HepG2 (cell line): ENCODE measurements at regions not wholly inside any gene's neighbourhood (a gene's known extent, or its start where the extent isn't known, plus 50 kb on each side); places are given as distances from the start of the nearest gene placed in this dataset.

Experiments
- ATAC-seq: fragments of 200-7000 bp; cut with Tn5 transposase; 3 replicates; pipeline ENCODE4 v1.9.1; 2020; ENCODE audit warnings: mild to moderate bottlenecking, moderate library complexity
- BruUV-seq: library from RNA; stranded (reverse); fragments of 400-500 nt; replicated peaks from 2 replicates; lab custom pipeline; 2021; lab: Mats Ljungman, UMichigan
- CTCF ChIA-PET: fragments of 300-600 bp; formaldehyde crosslinking; extraction: SDS; loops from one replicate; lab custom pipeline; 2021; ENCODE audit warnings: low total read pairs, inconsistent platforms, low intra/inter-chr PET ratio; lab: Yijun Ruan, JAX
- POLR2A ChIA-PET: fragments of 350-600 bp; sonication (Branson Sonifier 250); formaldehyde crosslinking; loops from one replicate; lab custom pipeline; 2020; ENCODE audit warnings: antibody characterized with exemption, inconsistent platforms; lab: Yijun Ruan, JAX
- DNase-seq: peaks from one replicate; pipeline ENCODE4 v3.0.0-alpha.2; 2015; ENCODE audit warnings: low spot score
- FAIRE-seq: peaks from 3 replicates; lab custom pipeline; 2011; peaks lifted over from hg19 to GRCh38; lab: Jason Lieb, UNC
- H2AFZ ChIP-seq: one replicate; pipeline ENCODE4 v1.6.1; 2011; ENCODE audit warnings: low read length, inconsistent platforms
- H3K27ac ChIP-seq: fragments of 300-600 bp; 3 replicates; pipeline ENCODE4 v1.8.0; 2011; ENCODE audit warnings: mixed run types, mild to moderate bottlenecking, mixed read lengths, low read length, inconsistent platforms; ENCODE audit not compliant: insufficient read depth; ENCODE audit errors: extremely low read length
- H3K27me3 ChIP-seq, 2 experiments: fragments of 200-600 bp in 1 of 2; 2 replicates in 1 of 2; 3 replicates in 1 of 2; pipeline versions ENCODE4 v1.6.0 to v1.8.0; 2011; ENCODE audit warnings: low read length in 2 of 2, mild to moderate bottlenecking in 2 of 2, moderate library complexity in 2 of 2, inconsistent platforms in 1 of 2; ENCODE audit not compliant: insufficient read depth in 2 of 2, control insufficient read depth in 1 of 2
- H3K36me3 ChIP-seq, 2 experiments: fragments of 200-600 bp in 1 of 2; replicated peaks in 1 of 2; 2 replicates in 1 of 2; 3 replicates in 1 of 2; pipeline versions ENCODE4 v1.5.1 to v1.8.0; 2011; ENCODE audit warnings: low read length in 2 of 2, inconsistent platforms in 1 of 2; ENCODE audit not compliant: insufficient read depth in 2 of 2, control insufficient read depth in 1 of 2
- H3K4me1 ChIP-seq: 2 replicates; pipeline ENCODE4 v1.5.1; 2012; ENCODE audit warnings: low read length, inconsistent platforms; ENCODE audit not compliant: insufficient read depth
- H3K4me2 ChIP-seq: 2 replicates; pipeline ENCODE4 v1.6.0; 2011; ENCODE audit warnings: low read depth, low read length, inconsistent platforms
- H3K4me3 ChIP-seq, 3 experiments: fragments of 200-600 bp in 1 of 3; sonication (generic), shearing (Covaris generic) in 1 of 3; replicated peaks in 1 of 3; 2 replicates each; pipeline ENCODE4 v1.5.1; 2011 to 2016; ENCODE audit warnings: low read length in 3 of 3, inconsistent platforms in 2 of 3, low read depth in 2 of 3, mild to moderate bottlenecking in 2 of 3, control low read depth in 1 of 3, mixed read lengths in 1 of 3; ENCODE audit not compliant: insufficient read depth in 1 of 3
- H3K79me2 ChIP-seq: one replicate; pipeline ENCODE4 v1.6.1; 2011; ENCODE audit warnings: low read length, inconsistent platforms; ENCODE audit not compliant: insufficient read depth
- H3K9ac ChIP-seq: 2 replicates; pipeline ENCODE4 v1.6.0; 2011; ENCODE audit warnings: mild to moderate bottlenecking, low read depth, low read length, inconsistent platforms; ENCODE audit not compliant: insufficient read depth
- H3K9me3 ChIP-seq: 2 replicates; pipeline ENCODE4 v1.5.1; 2012; ENCODE audit warnings: mild to moderate bottlenecking, low read length
- H4K20me1 ChIP-seq: 2 replicates; pipeline ENCODE4 v1.6.0; 2011; ENCODE audit warnings: inconsistent platforms, mild to moderate bottlenecking, low read length, moderate library complexity; ENCODE audit not compliant: insufficient read depth
- EP300 ChIP-seq, 3 experiments: sonication (generic) in 1 of 3; formaldehyde crosslinking in 1 of 3; IDR thresholded peaks; 2 replicates each; pipeline versions ENCODE4 v1.5.1 to v1.6.1; 2011 to 2020; ENCODE audit warnings: low read depth in 2 of 3, low read length in 2 of 3, borderline replicate concordance in 1 of 3, improper control_type of control experiment in 1 of 3, mild to moderate bottlenecking in 1 of 3, missing genetic modification reagents in 1 of 3, moderate library complexity in 1 of 3
- GPN1 ChIP-seq: sonication (generic); formaldehyde crosslinking; IDR thresholded peaks from 2 replicates; pipeline ENCODE4 v1.5.1; 2020; ENCODE audit warnings: missing genetic modification reagents, borderline replicate concordance
- HMG20A ChIP-seq: IDR thresholded peaks from 2 replicates; pipeline ENCODE4 v1.6.1; 2016; ENCODE audit warnings: borderline replicate concordance
- MAFG ChIP-seq: sonication (generic); formaldehyde crosslinking; IDR thresholded peaks from 2 replicates; pipeline ENCODE4 v1.5.1; 2020; ENCODE audit warnings: mild to moderate bottlenecking, missing genetic modification reagents
- MTF2 ChIP-seq: sonication (generic); formaldehyde crosslinking; IDR thresholded peaks from 2 replicates; pipeline ENCODE4 v1.5.0; 2020; ENCODE audit warnings: missing genetic modification reagents, borderline replicate concordance
- PLRG1 ChIP-seq: fragments of 450-650 bp; conservative IDR thresholded peaks from 2 replicates; pipeline ENCODE4 v1.6.1; 2016
- RAD21 ChIP-seq: fragments of 450-650 bp; formaldehyde crosslinking; IDR thresholded peaks from 2 replicates; pipeline ENCODE4 v1.5.0; 2020; ENCODE audit warnings: mild to moderate bottlenecking
- RBM22 ChIP-seq: fragments of 200-400 bp; formaldehyde crosslinking; optimal IDR thresholded peaks from 2 replicates; pipeline ENCODE3; 2017; ENCODE audit warnings: mild to moderate bottlenecking, low read length, moderate library complexity
- ZC3H4 ChIP-seq: sonication (generic); formaldehyde crosslinking; IDR thresholded peaks from 2 replicates; pipeline ENCODE4 v1.4.0; 2020; ENCODE audit warnings: missing genetic modification reagents, borderline replicate concordance
- ZNF160 ChIP-seq: sonication (generic); formaldehyde crosslinking; IDR thresholded peaks from 2 replicates; pipeline ENCODE4 v1.8.0; 2022; ENCODE audit warnings: mild to moderate bottlenecking, inconsistent platforms, missing genetic modification reagents
- ZNF629 ChIP-seq: sonication (generic); formaldehyde crosslinking; conservative IDR thresholded peaks from 2 replicates; pipeline ENCODE4 v1.5.0; 2020; ENCODE audit warnings: missing genetic modification reagents
- WGBS: methylation state at CpG from one replicate; pipeline ENCODE4 v1.1.6; 2017; ENCODE audit warnings: low lambda C conversion rate; 5-methylcytosine and 5-hydroxymethylcytosine counted together
- in situ Hi-C: cut with HindIII; loops from 2 replicates; pipeline ENCODE4 v1.10.0; 2017; ENCODE audit warnings: low pct_unique_long_range_greater_than_20kb; ENCODE audit not compliant: extremely low pct_ligation_motif_present
- intact Hi-C: fragments of 100-400 bp; cut with micrococcal nuclease; formaldehyde crosslinking; loops from one replicate; pipeline ENCODE4 v1.10.0; 2022; ENCODE audit not compliant: unreplicated experiment
- TF ChIP-seq, protein P1 (sequence below): sonication (generic); formaldehyde crosslinking; IDR thresholded peaks from 2 replicates; pipeline ENCODE4 v1.5.0; 2020; ENCODE audit warnings: missing genetic modification reagents

DNA sequence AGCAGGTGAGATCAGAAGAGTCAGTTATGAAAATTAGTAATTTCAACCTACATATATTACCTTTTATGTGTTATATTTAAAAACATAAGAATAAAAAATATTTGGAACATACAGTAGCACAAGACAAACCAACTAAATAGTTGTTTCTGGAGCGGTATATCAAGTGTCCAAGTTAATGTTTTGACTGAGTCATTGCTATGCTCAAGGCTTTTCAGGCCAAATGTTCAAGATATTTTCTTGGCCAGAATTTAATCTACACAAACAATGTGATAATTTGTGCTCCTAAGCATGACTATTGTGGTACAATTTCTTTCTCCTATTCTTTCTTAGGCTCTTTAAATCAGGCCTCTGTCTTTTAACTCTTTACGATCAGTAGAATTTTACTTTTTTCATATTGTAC is 412.4 kb downstream of the RAP2B start (continued):
- TF ChIP-seq EP300 (IDR thresholded peaks at IDR 0.05; ENCODE audit: low read depth in 2 of 2, low read length in 2 of 2) = no peak
- no peak for TF ChIP-seq EP300 (CRISPR knock-in tag; IDR thresholded peaks at IDR 0.05; ENCODE audit: borderline replicate concordance)
- TF ChIP-seq MTF2 = no peak
- TF ChIP-seq ZNF160 (CRISPR knock-in tag) = no peak
- no peak for TF ChIP-seq ZC3H4
- no peak for TF ChIP-seq RBM22
- TF ChIP-seq RAD21 (CRISPR knock-in tag) = no peak

DNA sequence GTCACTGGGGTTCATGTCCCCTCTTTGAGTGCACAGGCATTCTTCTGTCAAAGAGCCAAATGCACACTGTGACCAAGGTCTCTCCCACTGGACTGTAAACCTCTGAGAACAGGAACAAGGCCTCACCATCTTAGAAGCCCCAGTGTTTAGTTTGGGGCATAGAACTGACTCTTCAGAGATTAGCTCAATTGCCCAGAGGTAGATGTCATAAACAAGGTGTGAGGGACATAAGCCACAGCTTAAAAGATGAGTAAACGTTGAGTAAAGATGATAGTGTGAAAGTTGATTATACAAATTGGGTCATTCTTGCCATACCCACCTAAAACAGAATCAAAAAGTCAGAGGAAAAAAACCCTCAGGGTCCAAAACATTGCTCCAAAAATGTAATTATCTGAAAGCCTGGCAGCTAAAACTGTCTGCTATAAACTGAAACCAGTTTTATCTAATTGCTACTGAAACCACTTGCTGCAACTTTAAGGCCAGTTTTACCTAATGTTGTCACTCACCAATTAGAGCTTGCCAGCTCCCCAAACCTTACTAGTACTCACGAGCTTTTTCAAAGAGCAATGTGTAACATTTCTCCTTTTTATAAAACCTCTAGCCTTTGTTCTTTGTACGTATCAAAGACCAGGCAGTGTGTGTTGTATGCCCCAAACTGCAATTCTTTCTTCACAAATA is 415.2 kb downstream of the RAP2B start:
- WGBS = 4% methylated on average over 3 of the region's 3 CpGs

More for the DNA sequence above, 415.2 kb downstream of the RAP2B start:
- H3K27ac ChIP-seq = no peak overlapping the region
- TF ChIP-seq, protein P1, sequence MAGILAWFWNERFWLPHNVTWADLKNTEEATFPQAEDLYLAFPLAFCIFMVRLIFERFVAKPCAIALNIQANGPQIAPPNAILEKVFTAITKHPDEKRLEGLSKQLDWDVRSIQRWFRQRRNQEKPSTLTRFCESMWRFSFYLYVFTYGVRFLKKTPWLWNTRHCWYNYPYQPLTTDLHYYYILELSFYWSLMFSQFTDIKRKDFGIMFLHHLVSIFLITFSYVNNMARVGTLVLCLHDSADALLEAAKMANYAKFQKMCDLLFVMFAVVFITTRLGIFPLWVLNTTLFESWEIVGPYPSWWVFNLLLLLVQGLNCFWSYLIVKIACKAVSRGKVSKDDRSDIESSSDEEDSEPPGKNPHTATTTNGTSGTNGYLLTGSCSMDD (CRISPR knock-in tag) = no peak
- TF ChIP-seq MAFG (CRISPR knock-in tag) (no peak), HMG20A (CRISPR knock-in tag) (no peak), ZNF629 (CRISPR knock-in tag) (no peak), PLRG1 (no peak), GPN1 (no peak)
- H3K9me3 ChIP-seq = no peaks in the 10 kb centered on the region
- FAIRE-seq = no peak
- no peaks in the 10 kb centered on the region for H4K20me1 ChIP-seq
- H2AFZ ChIP-seq = no peak overlapping the region
- no peak overlapping the region for H3K9ac ChIP-seq
- POLR2A ChIA-PET = no interaction called here
- H3K36me3 ChIP-seq = no peaks in the 10 kb centered on the region
- intact Hi-C loops (no loop called here), in situ Hi-C loops (no loop called here)
- H3K4me2 ChIP-seq = no peak overlapping the region
- no peak overlapping the region for H3K4me3 ChIP-seq
- no peaks in the 10 kb centered on the region for H3K79me2 ChIP-seq
- ATAC-seq = no peak
- no peaks in the 10 kb centered on the region for H3K4me1 ChIP-seq
- no TSS peak for BruUV-seq
- no peak for DNase-seq
- H3K27me3 ChIP-seq = no peaks in the 10 kb centered on the region
- CTCF ChIA-PET = no interaction called here
